SKM-1 treated with dmso at 0.1 percent for 144 hours (cell line): ENCODE measurements at regions not wholly inside any gene's neighbourhood (a gene's known extent, or its start where the extent isn't known, plus 50 kb on each side); places are given as distances from the start of the nearest gene placed in this dataset.
"Not testable (repeated sequence)": the region's sequence is repeated elsewhere in the genome, so short reads cannot be mapped to it uniquely, and the experiment has no call there.

Source experiments
- DNase-seq: peaks from one replicate; lab custom pipeline; 2025; ENCODE audit not compliant: unreplicated experiment; lab: John Stamatoyannopoulos, UW

DNA sequence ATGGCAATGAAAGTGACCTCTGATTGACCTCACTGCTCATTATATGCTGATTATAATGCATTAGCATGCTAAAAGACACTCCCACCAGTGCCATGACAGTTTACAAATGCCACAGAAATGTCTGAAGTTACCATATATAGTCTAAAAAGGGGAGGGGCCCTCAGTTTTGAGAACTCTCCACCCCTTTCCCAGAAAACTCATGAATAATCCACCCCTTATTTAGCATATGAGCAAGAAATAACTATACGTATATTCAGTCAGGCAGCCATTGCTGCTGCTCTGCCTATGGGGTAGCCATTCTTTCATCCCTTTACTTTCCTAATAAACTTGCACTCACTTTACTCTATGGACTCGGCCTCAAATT, 163.1 kb downstream of the ESM1 start:
- no peak for DNase-seq

DNA sequence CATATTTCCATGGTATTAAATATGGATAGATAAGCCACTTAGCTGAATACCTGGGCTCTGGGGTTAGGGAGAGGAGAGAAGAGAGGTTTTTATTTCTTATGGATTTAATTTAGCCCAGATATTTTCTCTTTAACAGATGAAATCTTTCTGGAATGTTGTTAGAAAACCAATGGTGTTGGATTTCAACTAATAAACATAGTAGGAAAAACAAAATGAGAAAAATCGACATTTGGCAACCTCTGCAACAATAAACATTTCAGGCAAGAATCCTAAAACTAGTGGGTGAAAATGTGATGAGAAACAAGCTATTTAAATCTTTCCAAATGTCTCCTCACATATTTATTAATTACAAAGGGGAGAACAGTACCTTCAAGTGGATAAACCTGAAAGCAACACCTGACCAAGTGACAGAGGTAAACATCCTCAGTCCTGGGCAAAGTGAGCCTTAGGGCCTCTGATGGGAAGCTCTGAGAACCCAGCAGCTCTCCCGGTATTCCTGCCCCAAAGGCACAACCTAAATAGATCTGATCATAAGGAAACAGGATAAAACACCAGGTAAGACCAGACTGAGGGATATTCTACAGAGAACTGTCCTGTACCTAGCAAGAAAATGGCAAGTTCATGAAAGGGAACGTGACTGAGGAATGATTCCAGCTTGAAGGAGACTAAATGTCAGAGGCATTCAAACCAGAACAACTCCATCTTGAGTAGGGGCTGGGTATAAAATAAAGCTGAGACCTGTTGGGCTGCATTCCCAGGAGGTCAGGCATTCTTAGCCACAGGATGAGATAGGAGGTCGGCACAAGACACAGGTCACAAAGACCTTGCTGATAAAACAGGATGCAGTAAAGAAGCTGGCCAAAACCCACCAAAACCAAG, 163.7 kb downstream of the ESM1 start:
- no peak for DNase-seq

DNA sequence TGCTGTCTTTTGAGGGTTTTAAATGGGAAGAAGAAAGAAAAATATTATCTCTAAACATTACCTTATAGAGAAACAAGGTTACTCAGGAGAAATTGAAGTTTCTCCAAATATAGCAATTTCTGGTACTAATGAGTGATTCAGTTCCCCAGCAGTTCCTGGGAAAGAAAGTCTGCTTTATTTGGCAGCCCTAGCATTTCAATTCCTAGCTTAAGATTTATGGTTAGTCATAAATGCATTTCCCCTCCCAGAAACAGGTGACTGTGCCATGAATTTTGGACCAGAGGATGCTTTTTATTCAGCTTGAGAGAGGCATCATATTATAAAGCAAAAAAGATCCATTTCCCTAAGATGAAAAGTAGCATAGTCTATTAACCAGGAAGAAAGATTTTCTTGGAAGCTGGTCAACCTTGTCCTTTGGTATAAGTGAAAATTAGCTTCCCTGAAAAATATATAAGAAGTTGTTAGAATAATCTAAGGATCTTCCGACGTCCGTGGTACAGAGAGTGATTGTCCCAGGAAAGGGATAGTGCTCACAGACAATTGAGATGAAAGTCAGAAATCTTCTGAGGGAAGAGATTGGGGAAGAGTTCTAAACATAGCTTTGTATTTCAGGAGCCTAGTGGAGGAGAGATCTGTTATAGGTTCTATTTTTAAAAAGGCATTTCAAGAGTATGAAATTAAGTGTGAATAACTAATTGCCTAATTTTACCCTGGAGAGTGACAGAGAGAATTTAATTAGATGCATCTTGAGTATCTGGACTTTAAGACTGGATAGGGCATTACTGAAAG, 164.9 kb downstream of the ESM1 start:
- no peak for DNase-seq

GRCh38 chr5:54807421-54807820, 178.0 kb downstream of the ESM1 start:
- no peak for DNase-seq

- no peak for DNase-seq
Observed at GRCh38 chr5:54804521-54804920, 180.9 kb downstream of the ESM1 start.

GRCh38 chr5:54804086-54804485, 181.3 kb downstream of the ESM1 start:
- no peak for DNase-seq

GRCh38 chr5:54803471-54804011, 181.9 kb downstream of the ESM1 start:
- DNase-seq: no peak

- DNase-seq: no peak
Observed at GRCh38 chr5:54799645-54800044, 185.7 kb downstream of the ESM1 start.

DNA sequence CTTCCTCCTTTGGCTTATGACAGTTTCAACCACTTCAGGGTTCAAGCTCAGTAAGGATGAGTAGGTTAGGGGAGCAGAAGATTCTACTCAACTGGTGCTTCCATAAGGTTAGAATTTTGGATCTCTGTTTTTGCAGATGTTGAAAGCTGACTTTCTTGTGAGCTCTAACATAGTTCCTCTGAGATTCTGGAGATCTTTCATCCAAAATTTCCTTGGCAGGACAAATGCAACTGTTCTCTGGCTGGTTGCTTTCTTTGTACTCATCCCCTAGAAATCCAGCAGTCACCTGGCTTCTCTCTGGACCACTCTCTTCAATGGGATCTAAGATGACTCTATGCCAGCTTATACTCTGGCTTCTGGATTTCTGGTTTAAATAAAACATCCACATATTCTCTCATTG, 189.6 kb downstream of the ESM1 start:
- no peak for DNase-seq

- no peak for DNase-seq
Observed at GRCh38 chr5:54795284-54795683, 190.1 kb downstream of the ESM1 start.

- no peak for DNase-seq
Observed at GRCh38 chr5:54794135-54794975, 191.0 kb downstream of the ESM1 start.

GRCh38 chr5:54793468-54794134, 191.8 kb downstream of the ESM1 start:
- no peak for DNase-seq

GRCh38 chr5:54792611-54793404, 192.6 kb downstream of the ESM1 start:
- no peak for DNase-seq

- not testable (repeated sequence) for DNase-seq
Observed at GRCh38 chr5:54787910-54788309, 197.5 kb downstream of the ESM1 start.

GRCh38 chr5:54785729-54786591, 199.4 kb downstream of the ESM1 start:
- peak; percentile 54 for DNase-seq

DNA sequence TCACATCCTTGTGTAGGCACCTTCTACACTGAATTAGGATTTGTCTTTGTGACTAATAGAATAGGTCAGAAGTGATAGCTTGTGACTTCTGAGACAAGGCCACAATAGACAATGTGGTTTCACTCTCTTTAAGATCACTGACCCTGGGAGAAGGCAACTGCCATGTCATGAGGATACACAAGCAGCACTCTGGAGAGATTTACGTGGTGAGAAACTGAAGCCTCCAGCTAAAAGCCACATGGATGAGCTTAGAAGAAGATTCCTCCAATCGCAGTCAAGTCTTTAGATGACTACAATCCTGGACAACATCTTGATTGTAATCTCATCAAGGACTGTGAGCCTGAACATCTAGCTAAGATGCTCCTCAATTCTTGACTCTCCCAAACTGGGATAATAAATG, 206.6 kb downstream of the ESM1 start:
- DNase-seq: no peak

DNA sequence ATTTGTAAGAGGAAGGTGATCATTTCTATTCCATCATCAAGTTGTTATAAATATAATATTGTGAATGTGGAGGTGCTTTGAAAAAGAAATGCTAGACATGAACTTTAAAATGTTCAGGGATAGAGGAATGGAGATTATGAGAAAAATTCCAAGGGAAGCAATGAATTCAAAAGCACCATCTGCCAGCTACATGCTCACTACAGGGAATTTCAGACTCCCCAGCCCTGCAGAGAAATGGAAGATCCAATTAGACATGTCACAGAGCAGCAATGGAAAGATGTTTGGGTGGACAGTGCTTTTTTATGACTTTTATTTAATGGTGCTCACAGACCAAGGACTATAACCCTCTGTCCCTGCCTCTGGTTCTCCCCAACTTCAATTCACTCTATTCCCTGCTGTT, 209.7 kb downstream of the ESM1 start:
- DNase-seq: no peak

DNA sequence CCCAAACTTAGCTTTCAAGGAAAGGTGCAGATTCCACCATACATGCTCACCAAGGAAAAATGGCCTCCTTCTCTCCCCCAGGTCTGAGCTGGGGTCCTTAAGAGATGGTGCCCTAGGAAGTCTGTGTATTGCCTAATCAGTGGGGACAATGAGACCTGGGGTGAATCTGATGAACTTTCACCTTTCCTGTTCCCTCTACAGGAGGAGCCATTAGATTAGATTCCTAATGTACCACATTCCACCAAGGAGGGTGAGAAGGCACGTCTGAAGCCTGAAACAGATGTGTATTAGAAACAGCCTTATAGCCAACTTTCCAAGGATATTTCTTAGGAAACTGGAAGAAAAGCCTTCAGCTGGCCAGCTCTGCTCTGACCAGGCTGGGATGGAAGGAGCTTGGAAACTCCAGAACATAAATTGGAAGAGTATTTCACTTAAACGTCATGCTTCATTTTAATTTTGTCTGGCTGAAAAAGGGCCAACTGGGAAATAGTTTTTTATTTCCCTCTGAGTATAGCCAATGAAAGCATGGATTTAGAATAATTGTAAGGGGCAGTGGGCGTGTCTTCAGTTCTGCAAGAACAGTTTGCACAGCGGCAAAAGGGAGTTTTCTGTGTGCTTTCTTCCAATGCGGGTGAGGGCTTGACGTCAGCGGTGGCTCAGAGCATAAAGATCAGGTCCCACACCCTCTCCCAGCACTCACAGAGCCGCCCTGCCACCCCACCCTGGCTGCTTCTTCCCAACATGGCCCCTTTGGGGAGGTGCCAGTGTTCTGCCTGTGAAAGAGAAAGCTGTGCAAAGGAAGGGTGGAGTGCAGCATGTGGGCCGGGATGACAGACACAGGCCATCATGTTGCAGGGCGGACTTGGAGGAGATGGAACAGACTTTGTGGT, 210.9 kb downstream of the ESM1 start:
- no peak for DNase-seq
